Natural killer cell (primary cell): ENCODE measurements at regions not wholly inside any gene's neighbourhood (a gene's known extent, or its start where the extent isn't known, plus 50 kb on each side); places are given as distances from the start of the nearest gene placed in this dataset.

Experiments used
- ATAC-seq, 3 donors: fragments of 150-1000 bp in 2 of 3; fragments of 200-7000 bp in 1 of 3; cut with Tn5 transposase; 1 replicate in 1 of 3; 2 replicates in 2 of 3; pipeline ENCODE4 v1.10.0; 2021; ENCODE audit warnings: mild to moderate bottlenecking in 2 of 3, moderate library complexity in 2 of 3
- DNase-seq, 2 donors: peaks; one replicate each; pipeline versions ENCODE4 v3.0.0 to v3.0.0-alpha.2; 2013 to 2021; ENCODE audit warnings: mixed read lengths in 1 of 2
- H3K27ac ChIP-seq: one replicate; pipeline ENCODE4 v1.5.1; 2013; ENCODE audit warnings: mild to moderate bottlenecking, low read length
- H3K27me3 ChIP-seq: one replicate; pipeline ENCODE4 v1.6.1; 2013; ENCODE audit warnings: low read length; ENCODE audit not compliant: control insufficient read depth, insufficient read depth
- H3K36me3 ChIP-seq: one replicate; pipeline ENCODE4 v1.6.1; 2013; ENCODE audit warnings: low read length; ENCODE audit not compliant: control insufficient read depth, insufficient read depth
- H3K4me1 ChIP-seq: one replicate; pipeline ENCODE4 v1.6.1; 2013; ENCODE audit warnings: low read length; ENCODE audit not compliant: control insufficient read depth, insufficient read depth
- H3K4me3 ChIP-seq: one replicate; pipeline ENCODE4 v1.5.1; 2013; ENCODE audit warnings: low read length
- H3K9me3 ChIP-seq: one replicate; pipeline ENCODE4 v1.6.1; 2013; ENCODE audit warnings: low read length; ENCODE audit not compliant: control insufficient read depth, insufficient read depth
- H3K27ac Mint-ChIP-seq, 2 donors: one replicate each; pipeline ENCODE4 v1.8.0; 2022; ENCODE audit warnings: mild to moderate bottlenecking in 2 of 2, mixed read lengths in 2 of 2, moderate library complexity in 1 of 2
- H3K27me3 Mint-ChIP-seq, 2 donors: one replicate each; pipeline ENCODE4 v1.8.0; 2022; ENCODE audit warnings: low read depth in 2 of 2, mixed read lengths in 2 of 2
- H3K36me3 Mint-ChIP-seq: one replicate; pipeline ENCODE4 v1.8.0; 2022; ENCODE audit warnings: mixed read lengths
- H3K4me1 Mint-ChIP-seq, 2 donors: one replicate each; pipeline ENCODE4 v1.8.0; 2022; ENCODE audit warnings: mixed read lengths in 2 of 2
- H3K4me3 Mint-ChIP-seq: one replicate; pipeline ENCODE4 v1.8.0; 2022; ENCODE audit warnings: mild to moderate bottlenecking, moderate library complexity, mixed read lengths
- H3K9me3 Mint-ChIP-seq, 2 donors: one replicate each; pipeline ENCODE4 v1.8.0; 2022; ENCODE audit warnings: mixed read lengths in 2 of 2
- CTCF ChIP-seq: fragments of 200-600 bp; IDR thresholded peaks from one replicate; pipeline ENCODE4 v1.8.0; 2022; ENCODE audit warnings: antibody characterized with exemption
- WGBS: methylation state at CpG from one replicate; pipeline ENCODE4 v1.1.7; 2013; ENCODE audit warnings: missing lambda C conversion rate; ENCODE audit not compliant: insufficient coverage; 5-methylcytosine and 5-hydroxymethylcytosine counted together
- intact Hi-C: fragments of 100-400 bp; cut with micrococcal nuclease; formaldehyde crosslinking; loops from one replicate; pipeline ENCODE4 v1.14.2; 2022

GRCh38 chrX:9345957-9346356, 118.9 kb upstream of the TBL1X start:
- no peak overlapping the region for H3K27ac ChIP-seq
- Mint-ChIP-seq H3K9me3 (no peaks in the 10 kb centered on the region), H3K4me1 (peaks cover 12 to 15% of the 10 kb centered on the region in 2 donors), H3K27me3 (no peaks in the 10 kb centered on the region), H3K36me3 (no peaks in the 10 kb centered on the region), H3K4me3 (no peak overlapping the region), H3K27ac (no peak overlapping the region)
- peaks cover 21% of the 10 kb centered on the region for H3K4me1 ChIP-seq
- no peak overlapping the region for H3K4me3 ChIP-seq
- no peak for TF ChIP-seq CTCF
- intact Hi-C loops: no loop called here
- H3K9me3 ChIP-seq: no peaks in the 10 kb centered on the region
- WGBS: 95% methylated on average over 7 of the region's 8 CpGs
- no peaks in the 10 kb centered on the region for H3K27me3 ChIP-seq
- ATAC-seq: no peak
- DNase-seq: no peak
- no peaks in the 10 kb centered on the region for H3K36me3 ChIP-seq

- 97% methylated on average over 7 of the region's 11 CpGs for WGBS
- no peaks in the 10 kb centered on the region for H3K27me3 ChIP-seq
- Mint-ChIP-seq H3K4me1 (peaks cover 27 to 36% of the 10 kb centered on the region in 2 donors), H3K4me3 (no peak overlapping the region), H3K27ac (no peak overlapping the region), H3K27me3 (no peaks in the 10 kb centered on the region), H3K9me3 (peaks cover 0 to 2% of the 10 kb centered on the region in 2 donors), H3K36me3 (no peaks in the 10 kb centered on the region)
- H3K9me3 ChIP-seq: no peaks in the 10 kb centered on the region
- peaks cover 30% of the 10 kb centered on the region for H3K4me1 ChIP-seq
- no peak for TF ChIP-seq CTCF
- DNase-seq (no peak), ATAC-seq (no peak)
- intact Hi-C loops: loop anchor here (5.0 to 10.0 kb wide), 3 partner anchors 145 to 378 kb away; no protein-coding TSS in a partner anchor
- no peak overlapping the region for H3K27ac ChIP-seq
- H3K4me3 ChIP-seq: no peak overlapping the region
- H3K36me3 ChIP-seq: no peaks in the 10 kb centered on the region
Observed at GRCh38 chrX:9349572-9350494, 115.0 kb upstream of the TBL1X start.

GRCh38 chrX:9351126-9351525, 113.7 kb upstream of the TBL1X start:
- TF ChIP-seq CTCF: no peak
- Histone ChIP-seq H3K9me3 (no peaks in the 10 kb centered on the region), H3K4me3 (no peak overlapping the region), H3K36me3 (no peaks in the 10 kb centered on the region), H3K4me1 (peaks cover 42% of the 10 kb centered on the region), H3K27me3 (no peaks in the 10 kb centered on the region), H3K27ac (peak overlapping the region; percentile 72)
- Mint-ChIP-seq H3K27me3 (no peaks in the 10 kb centered on the region), H3K4me3 (peak overlapping the region; percentile 86), H3K9me3 (peaks cover 2 to 3% of the 10 kb centered on the region in 2 donors), H3K27ac (peak overlapping the region; percentile 95 to 97), H3K4me1 (peaks cover 36 to 46% of the 10 kb centered on the region in 2 donors), H3K36me3 (no peaks in the 10 kb centered on the region)
- 44% methylated on average over 2 of the region's 3 CpGs for WGBS
- intact Hi-C loops: loop anchor here (5.0 to 10.0 kb wide), 3 partner anchors 146 to 379 kb away; no protein-coding TSS in a partner anchor
- peak; percentile 24 to 49 (median 39) for ATAC-seq
- DNase-seq: peak; percentile 20 to 51
